ENCODE measurements at regions not wholly inside any gene's neighbourhood (a gene's known extent, or its start where the extent isn't known, plus 50 kb on each side); places are given as distances from the start of the nearest gene placed in this dataset.

DNA sequence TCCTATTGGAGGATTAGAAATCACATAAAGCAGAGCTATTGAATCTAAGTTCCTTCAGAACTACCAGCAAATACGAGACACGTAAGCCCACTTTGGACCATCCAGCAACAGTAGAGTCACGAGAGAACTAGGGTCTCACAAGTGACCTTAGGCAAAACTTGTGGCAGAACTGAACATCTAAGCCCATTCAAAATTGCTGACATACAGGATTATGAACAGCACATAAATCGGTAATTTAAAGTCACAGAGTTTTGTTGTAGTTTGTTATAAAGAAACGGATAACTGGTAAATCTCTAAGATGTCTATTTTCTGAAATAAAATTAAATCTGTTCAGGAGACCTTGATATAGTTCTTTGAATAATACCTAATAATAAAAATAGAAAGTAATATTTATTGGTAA is 1366.0 kb downstream of the NCAM2 start:
- TF ChIP-seq, protein P1, sequence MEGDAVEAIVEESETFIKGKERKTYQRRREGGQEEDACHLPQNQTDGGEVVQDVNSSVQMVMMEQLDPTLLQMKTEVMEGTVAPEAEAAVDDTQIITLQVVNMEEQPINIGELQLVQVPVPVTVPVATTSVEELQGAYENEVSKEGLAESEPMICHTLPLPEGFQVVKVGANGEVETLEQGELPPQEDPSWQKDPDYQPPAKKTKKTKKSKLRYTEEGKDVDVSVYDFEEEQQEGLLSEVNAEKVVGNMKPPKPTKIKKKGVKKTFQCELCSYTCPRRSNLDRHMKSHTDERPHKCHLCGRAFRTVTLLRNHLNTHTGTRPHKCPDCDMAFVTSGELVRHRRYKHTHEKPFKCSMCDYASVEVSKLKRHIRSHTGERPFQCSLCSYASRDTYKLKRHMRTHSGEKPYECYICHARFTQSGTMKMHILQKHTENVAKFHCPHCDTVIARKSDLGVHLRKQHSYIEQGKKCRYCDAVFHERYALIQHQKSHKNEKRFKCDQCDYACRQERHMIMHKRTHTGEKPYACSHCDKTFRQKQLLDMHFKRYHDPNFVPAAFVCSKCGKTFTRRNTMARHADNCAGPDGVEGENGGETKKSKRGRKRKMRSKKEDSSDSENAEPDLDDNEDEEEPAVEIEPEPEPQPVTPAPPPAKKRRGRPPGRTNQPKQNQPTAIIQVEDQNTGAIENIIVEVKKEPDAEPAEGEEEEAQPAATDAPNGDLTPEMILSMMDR (IDR thresholded peaks at IDR 0.05): no peak
- TF ChIP-seq ZFX (IDR thresholded peaks at IDR 0.05; ENCODE audit: borderline replicate concordance): no peak

All from 22Rv1 (cell line).